KMS-11 (cell line): ENCODE measurements at regions not wholly inside any gene's neighbourhood (a gene's known extent, or its start where the extent isn't known, plus 50 kb on each side); places are given as distances from the start of the nearest gene placed in this dataset.

Experiments
- H2AFZ ChIP-seq: fragments of 200-600 bp; sonication (generic); 2 replicates; pipeline ENCODE4 v1.6.1; 2016; ENCODE audit warnings: antibody characterized with exemption, mixed run types, low read depth
- H3K27ac ChIP-seq: fragments of 200-600 bp; sonication (generic); 2 replicates; pipeline ENCODE4 v1.6.1; 2016; ENCODE audit warnings: mild to moderate bottlenecking, mixed run types
- H3K27me3 ChIP-seq: fragments of 200-600 bp; sonication (generic); 2 replicates; pipeline ENCODE4 v1.6.1; 2017; ENCODE audit warnings: mild to moderate bottlenecking, low read depth, mixed run types, moderate library complexity; ENCODE audit not compliant: insufficient read depth
- H3K36me3 ChIP-seq: fragments of 200-600 bp; sonication (generic); 2 replicates; pipeline ENCODE4 v1.6.1; 2017; ENCODE audit warnings: mild to moderate bottlenecking, mixed run types; ENCODE audit not compliant: insufficient read depth
- H3K4me1 ChIP-seq: fragments of 200-600 bp; sonication (generic); 2 replicates; pipeline ENCODE4 v1.6.1; 2016; ENCODE audit warnings: mild to moderate bottlenecking, low read depth, mixed run types; ENCODE audit not compliant: poor library complexity, severe bottlenecking
- H3K4me2 ChIP-seq: fragments of 200-600 bp; sonication (generic); 2 replicates; pipeline ENCODE4 v1.7.0; 2016; ENCODE audit warnings: mild to moderate bottlenecking, mixed run types
- H3K4me3 ChIP-seq: fragments of 200-600 bp; sonication (generic); IDR thresholded peaks from 2 replicates; pipeline ENCODE4 v1.6.1; 2017; ENCODE audit warnings: low read depth, low read length, mixed read lengths; ENCODE audit not compliant: insufficient read depth
- H3K79me2 ChIP-seq: fragments of 200-600 bp; sonication (generic); 2 replicates; pipeline ENCODE4 v1.6.1; 2016; ENCODE audit warnings: low read depth, mixed run types; ENCODE audit not compliant: insufficient read depth
- H3K9ac ChIP-seq: fragments of 200-600 bp; sonication (generic); 2 replicates; pipeline ENCODE4 v1.6.1; 2016; ENCODE audit warnings: mild to moderate bottlenecking, mixed run types
- H4K20me1 ChIP-seq: fragments of 200-600 bp; sonication (generic); 2 replicates; pipeline ENCODE4 v1.6.1; 2016; ENCODE audit warnings: mild to moderate bottlenecking, mixed run types; ENCODE audit not compliant: insufficient read depth
- CTCF ChIP-seq: fragments of 200-600 bp; sonication (generic); conservative IDR thresholded peaks from 2 replicates; pipeline ENCODE4 v1.6.1; 2017; ENCODE audit warnings: low read depth, mild to moderate bottlenecking, antibody characterized with exemption, low read length, moderate library complexity, mixed read lengths

GRCh38 chr21:26752849-26753248, 92.4 kb downstream of the ADAMTS1 start:
- Histone ChIP-seq H3K79me2 (no peaks in the 10 kb centered on the region), H2AFZ (no peak overlapping the region), H3K9ac (no peak overlapping the region), H3K27me3 (no peaks in the 10 kb centered on the region), H3K4me3 (no peak overlapping the region), H3K4me2 (no peak overlapping the region), H4K20me1 (no peaks in the 10 kb centered on the region), H3K27ac (no peak overlapping the region), H3K36me3 (no peaks in the 10 kb centered on the region), H3K4me1 (no peaks in the 10 kb centered on the region)
- TF ChIP-seq CTCF = no peak

DNA sequence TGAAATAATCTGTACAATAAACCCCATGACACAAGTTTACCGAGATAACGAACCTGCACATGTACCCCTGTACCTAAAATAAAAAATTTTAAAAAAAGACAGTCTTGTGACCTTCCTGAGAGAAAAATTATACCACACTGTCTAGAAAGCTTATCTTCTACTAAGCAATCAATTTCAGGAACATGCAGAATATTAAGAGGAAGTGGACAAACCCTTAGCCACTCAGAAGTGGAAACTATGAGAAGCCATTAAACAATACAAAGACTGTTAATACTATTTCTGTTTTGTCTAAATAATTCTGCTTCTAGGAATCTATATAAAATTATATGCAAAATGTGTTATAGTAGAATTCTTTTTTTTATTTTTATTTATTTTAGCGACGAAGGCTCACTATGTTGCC, 93.9 kb downstream of the ADAMTS1 start:
- Histone ChIP-seq H3K27ac (no peak overlapping the region), H3K4me3 (no peak overlapping the region), H3K36me3 (no peaks in the 10 kb centered on the region), H3K4me1 (no peaks in the 10 kb centered on the region), H4K20me1 (no peaks in the 10 kb centered on the region), H3K79me2 (no peaks in the 10 kb centered on the region), H3K27me3 (no peaks in the 10 kb centered on the region), H3K9ac (no peak overlapping the region), H3K4me2 (no peak overlapping the region), H2AFZ (no peak overlapping the region)
- TF ChIP-seq CTCF = no peak

DNA sequence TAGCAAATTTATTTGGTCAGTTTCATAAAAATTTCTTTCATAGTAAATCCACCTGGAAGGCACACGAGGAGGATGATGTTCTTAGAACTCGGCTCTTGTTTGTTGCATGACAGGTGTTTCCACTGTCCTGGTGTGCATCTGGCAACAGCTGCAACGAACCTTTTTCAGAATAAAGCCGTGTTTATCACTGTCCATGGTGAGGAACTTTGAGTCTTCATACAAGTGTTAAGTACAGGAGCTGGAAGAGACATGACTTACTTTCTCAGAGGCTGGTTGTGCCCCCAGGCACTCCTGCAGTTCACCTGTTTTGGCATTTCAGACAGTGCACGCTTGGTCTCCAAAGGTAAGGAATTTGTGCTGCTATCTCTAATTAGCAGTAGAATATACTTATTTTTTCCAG, 97.1 kb downstream of the ADAMTS1 start:
- H3K4me3 ChIP-seq = no peak overlapping the region
- TF ChIP-seq CTCF = no peak
- H3K79me2 ChIP-seq = no peaks in the 10 kb centered on the region
- H3K27me3 ChIP-seq = no peaks in the 10 kb centered on the region
- no peaks in the 10 kb centered on the region for H4K20me1 ChIP-seq
- H3K27ac ChIP-seq = no peak overlapping the region
- no peak overlapping the region for H3K4me2 ChIP-seq
- no peaks in the 10 kb centered on the region for H3K36me3 ChIP-seq
- H3K4me1 ChIP-seq = no peaks in the 10 kb centered on the region
- no peak overlapping the region for H2AFZ ChIP-seq
- no peak overlapping the region for H3K9ac ChIP-seq

GRCh38 chr21:26747216-26747615, 98.0 kb downstream of the ADAMTS1 start:
- Histone ChIP-seq H3K4me3 (no peak overlapping the region), H3K4me1 (no peaks in the 10 kb centered on the region), H4K20me1 (no peaks in the 10 kb centered on the region), H3K27ac (no peak overlapping the region), H3K9ac (no peak overlapping the region), H3K4me2 (no peak overlapping the region), H3K36me3 (no peaks in the 10 kb centered on the region), H3K79me2 (no peaks in the 10 kb centered on the region), H2AFZ (no peak overlapping the region), H3K27me3 (no peaks in the 10 kb centered on the region)
- TF ChIP-seq CTCF = no peak

DNA sequence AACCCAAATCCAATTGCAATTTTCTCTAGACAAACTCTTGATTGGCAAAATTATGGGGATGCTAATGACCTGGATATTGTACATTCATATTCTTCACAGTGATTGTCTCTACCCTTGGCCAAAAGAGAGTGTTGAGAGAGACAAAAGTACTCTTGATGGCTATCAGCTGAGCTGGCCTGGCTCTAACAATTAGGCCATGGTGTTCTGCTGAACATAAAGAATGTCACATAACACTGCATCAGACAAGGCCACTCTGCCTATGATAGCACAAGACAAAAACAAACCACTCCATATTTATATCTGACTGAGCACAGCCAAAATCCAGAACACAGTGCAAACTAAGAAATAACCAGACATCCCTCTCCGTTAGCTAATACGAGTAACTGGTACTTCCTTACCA, 101.7 kb downstream of the ADAMTS1 start:
- H3K36me3 ChIP-seq = no peaks in the 10 kb centered on the region
- H3K27ac ChIP-seq = no peak overlapping the region
- no peaks in the 10 kb centered on the region for H4K20me1 ChIP-seq

More for the DNA sequence above, 101.7 kb downstream of the ADAMTS1 start:
- Histone ChIP-seq H3K79me2 (no peaks in the 10 kb centered on the region), H2AFZ (no peak overlapping the region), H3K4me3 (no peak overlapping the region), H3K27me3 (no peaks in the 10 kb centered on the region), H3K4me2 (no peak overlapping the region), H3K4me1 (no peaks in the 10 kb centered on the region), H3K9ac (no peak overlapping the region)
- no peak for TF ChIP-seq CTCF
